Stimulated activated CD4-positive, alpha-beta T cell treated with anti-CD3 and anti-CD28 coated beads, Interleukin-1b, Interleukin-23, amount 100 ng/mL, for 1 hour (primary cell): ENCODE measurements at regions not wholly inside any gene's neighbourhood (a gene's known extent, or its start where the extent isn't known, plus 50 kb on each side); places are given as distances from the start of the nearest gene placed in this dataset.

ENCODE experiments used
- DNase-seq, 2 donors: peaks; one replicate each; pipeline ENCODE4 v3.0.0-alpha.2; 2020; ENCODE audit warnings: low read depth in 2 of 2

GRCh38 chr11:81032906-81033305 lies 1592.1 kb upstream of the TENM4 start:
- DNase-seq: no peak

DNA sequence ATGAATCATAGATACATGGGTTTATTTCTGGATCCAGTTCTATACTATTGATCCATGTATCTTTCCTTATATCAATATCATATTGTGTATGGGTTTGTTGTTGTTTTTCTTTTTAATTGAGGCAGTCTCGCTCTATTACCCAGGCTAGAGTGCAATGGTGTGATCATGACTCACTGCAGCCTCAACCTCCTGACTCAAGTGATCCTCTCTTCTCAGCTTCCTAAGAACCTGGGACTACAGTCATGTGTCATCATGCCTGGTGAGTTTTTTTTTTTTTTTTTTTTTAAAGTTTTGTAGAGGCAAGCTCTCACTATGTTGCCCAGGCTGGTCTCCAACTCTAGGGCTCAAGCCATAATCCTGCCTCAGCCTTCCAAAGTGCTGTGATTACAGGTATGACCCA lies 1589.4 kb upstream of the TENM4 start:
- DNase-seq: no peak

- no peak for DNase-seq
These were observed 1585.2 kb upstream of the TENM4 start for GRCh38 chr11:81026032-81026431.

- no peak for DNase-seq
These were observed 1581.2 kb upstream of the TENM4 start for GRCh38 chr11:81022057-81022456.

GRCh38 chr11:81010631-81011030 lies 1569.8 kb upstream of the TENM4 start:
- DNase-seq: no peak

DNA sequence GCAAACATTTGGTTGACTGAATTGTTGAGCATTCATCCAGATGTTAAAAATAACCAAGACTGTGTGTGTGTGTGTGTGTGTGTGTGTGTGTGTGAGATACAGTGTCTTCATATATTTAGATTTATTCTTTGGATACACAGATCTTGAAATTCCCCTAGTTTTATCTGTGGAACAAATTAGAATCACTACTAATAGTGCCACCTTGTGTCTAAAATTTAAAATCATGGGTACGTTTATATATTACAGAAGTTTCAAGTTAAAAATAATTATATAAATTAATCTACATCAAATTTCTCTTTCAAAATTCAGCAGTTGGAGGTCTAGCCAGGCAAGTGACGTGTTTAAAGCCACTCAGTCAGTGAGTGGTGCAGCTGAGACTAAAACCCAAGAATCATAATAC lies 1566.2 kb upstream of the TENM4 start:
- no peak for DNase-seq

- no peak for DNase-seq
These were observed 1564.8 kb upstream of the TENM4 start for GRCh38 chr11:81005595-81005994.

DNA sequence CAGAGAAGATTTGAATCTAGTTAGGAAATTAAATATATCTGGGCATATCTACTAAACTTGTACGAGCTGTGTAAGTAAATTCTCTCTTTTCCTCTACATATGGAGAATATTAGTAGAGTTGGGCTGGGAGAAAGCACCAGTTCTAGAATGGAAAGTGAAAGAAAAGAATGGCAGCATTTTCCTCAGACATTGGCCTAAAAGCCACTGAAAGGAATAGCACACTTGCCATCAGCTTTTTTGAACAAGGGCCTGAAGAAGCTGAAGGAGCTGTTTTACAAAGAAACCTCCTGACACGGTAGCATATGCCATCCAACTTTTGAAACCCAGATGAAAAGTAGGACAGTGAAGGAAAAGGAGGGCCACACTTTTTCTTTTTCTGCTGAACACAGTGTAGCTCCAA lies 1563.7 kb upstream of the TENM4 start:
- DNase-seq: no peak

DNA sequence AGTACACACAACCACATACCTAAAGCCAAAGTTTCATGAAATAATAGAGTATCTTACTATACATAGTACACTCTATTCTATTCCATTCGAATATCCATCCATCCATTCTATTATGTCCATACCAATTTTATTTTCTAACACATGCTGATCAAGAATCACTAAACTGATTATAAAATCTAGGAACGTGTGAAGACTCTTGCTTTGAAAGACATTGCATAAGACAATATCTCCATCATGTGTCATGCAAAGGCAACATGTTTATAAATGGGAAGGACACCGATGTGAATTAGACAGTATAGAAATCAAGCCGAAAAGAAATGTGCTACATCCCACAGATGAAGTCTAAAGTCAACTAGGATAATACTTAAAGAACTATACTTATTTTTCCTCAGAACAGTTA lies 1561.5 kb upstream of the TENM4 start:
- DNase-seq: no peak

- DNase-seq: no peak
These were observed 1559.9 kb upstream of the TENM4 start for GRCh38 chr11:81000735-81001134.

DNA sequence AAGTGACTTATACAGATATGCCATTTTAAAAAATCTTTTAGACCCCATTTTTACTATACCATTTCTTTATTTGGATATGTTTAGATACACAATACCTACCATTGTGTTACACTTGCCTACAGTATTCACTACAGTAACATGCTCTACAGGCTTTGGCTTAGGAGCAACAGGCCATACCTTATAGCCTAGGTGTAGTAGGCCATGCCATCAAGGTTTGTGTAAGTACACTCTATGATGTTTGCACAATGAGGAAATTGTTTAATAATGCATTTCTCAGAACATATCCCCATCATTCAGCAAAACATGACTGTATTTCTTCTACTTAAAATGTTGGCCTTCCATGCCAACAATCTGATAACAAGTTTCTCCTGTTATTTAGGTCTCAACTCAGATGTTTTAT lies 1559.5 kb upstream of the TENM4 start:
- DNase-seq: no peak

DNA sequence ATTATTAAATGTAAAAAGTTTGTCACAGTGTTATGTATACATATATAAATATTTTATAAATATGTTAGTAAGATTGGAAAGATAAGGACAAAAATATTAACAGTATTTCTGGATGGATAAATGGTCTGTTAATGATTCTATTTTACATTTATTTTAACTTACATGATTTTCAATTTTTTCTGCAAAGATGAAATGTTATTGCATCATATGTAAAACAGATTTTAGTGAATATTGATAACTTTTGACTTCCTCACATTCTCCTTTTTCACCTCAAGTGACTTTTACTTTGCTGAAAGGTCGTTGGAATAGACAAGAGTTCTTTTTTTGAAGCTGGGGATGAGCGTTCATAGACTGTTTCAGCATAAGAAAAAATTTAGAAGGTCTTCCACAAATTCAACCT lies 1554.7 kb upstream of the TENM4 start:
- no peak for DNase-seq

DNA sequence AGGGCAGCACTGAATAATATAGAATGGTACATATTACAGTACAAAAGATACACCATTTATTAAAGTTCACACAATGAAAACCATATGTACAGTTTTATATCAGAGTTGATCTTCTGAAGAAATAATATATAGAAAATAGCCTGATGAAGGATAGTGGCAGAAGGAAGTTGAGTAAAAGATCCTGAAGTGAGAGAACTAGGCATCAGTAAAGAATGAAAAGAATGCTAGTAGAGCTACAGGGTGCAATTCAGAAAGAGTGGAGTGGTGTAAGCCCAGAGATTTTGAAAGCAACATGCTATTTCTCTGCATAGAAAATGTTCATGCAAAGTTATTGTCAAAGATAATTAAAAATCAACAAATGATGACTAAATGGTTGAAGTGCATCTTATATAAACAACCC lies 1552.7 kb upstream of the TENM4 start:
- DNase-seq: no peak

- DNase-seq: no peak
These were observed 1550.1 kb upstream of the TENM4 start for GRCh38 chr11:80990885-80991284.

GRCh38 chr11:80987171-80987570 lies 1546.3 kb upstream of the TENM4 start:
- DNase-seq: no peak

- no peak for DNase-seq
These were observed 1545.7 kb upstream of the TENM4 start for GRCh38 chr11:80986421-80987074.

DNA sequence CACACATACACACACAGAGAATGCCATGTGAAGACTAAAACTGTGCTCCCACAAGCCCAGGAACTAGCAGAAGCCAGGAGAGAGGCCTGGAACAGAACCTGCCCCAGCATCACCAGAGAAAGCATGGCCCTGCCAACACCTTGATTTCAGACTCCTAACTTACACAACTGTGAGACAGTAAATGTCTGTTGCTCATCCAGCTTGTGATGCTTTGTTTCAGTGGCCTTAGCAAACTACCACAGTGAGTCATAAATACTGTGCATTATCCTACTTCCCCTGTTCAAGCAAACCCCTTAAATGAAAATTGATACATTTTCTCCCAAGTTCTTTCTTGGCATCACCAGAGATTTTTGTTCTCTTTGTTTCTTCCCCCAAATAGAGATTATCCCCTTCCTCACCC lies 1539.4 kb upstream of the TENM4 start:
- DNase-seq: no peak

- DNase-seq: no peak
These were observed 1533.0 kb upstream of the TENM4 start for GRCh38 chr11:80973786-80974185.

GRCh38 chr11:80970037-80970436 lies 1529.2 kb upstream of the TENM4 start:
- DNase-seq: no peak

GRCh38 chr11:80967649-80968048 lies 1526.8 kb upstream of the TENM4 start:
- DNase-seq: no peak

- no peak for DNase-seq
These were observed 1519.7 kb upstream of the TENM4 start for GRCh38 chr11:80960381-80961029.

DNA sequence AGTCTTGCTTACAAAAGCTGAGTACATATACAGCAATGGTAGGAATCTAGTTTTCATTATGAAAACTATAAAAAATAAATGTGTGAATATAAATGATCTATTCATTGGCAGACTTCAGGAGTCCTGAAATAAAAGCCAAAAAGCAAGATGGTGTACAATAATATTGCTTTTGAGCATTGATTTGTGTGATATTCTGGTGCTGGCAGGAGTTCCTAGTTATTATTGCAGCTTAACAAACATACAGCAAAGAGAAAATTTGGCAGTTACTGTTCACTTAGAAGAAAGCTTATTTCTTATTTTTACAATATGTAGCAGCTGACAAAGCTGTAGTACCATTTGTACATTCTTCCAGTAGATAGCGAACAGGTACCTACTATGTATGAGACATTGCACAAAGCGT lies 1518.9 kb upstream of the TENM4 start:
- DNase-seq: no peak

GRCh38 chr11:80958987-80959386 lies 1518.2 kb upstream of the TENM4 start:
- DNase-seq: no peak

DNA sequence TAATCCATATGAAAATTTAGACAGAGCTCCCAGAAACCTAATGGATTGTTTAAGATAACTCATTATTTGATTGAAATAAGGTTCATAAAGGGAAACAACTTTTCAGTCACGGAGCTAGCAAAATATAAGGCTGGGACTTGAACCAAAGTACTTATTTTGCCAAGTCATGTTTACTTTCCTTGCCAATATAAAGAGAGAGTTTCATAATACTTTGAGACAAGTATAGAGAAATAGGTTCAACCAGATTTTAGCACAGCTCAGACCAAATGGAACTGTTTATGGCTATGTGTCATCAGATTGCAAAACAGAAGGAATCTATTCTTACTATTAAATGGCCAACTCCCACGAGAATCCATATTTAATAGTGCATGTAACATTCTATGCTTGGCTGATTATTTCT lies 1517.5 kb upstream of the TENM4 start:
- no peak for DNase-seq
